ENCODE measurements at regions not wholly inside any gene's neighbourhood (a gene's known extent, or its start where the extent isn't known, plus 50 kb on each side); places are given as distances from the start of the nearest gene placed in this dataset.

GRCh38 chr15:95324656-95325055 is 1005.8 kb upstream of the NR2F2 start:
- no peak overlapping the region for H3K4me3 ChIP-seq (ENCODE audit: low read depth, low read length)
- TF ChIP-seq CTCF (IDR thresholded peaks at IDR 0.05; ENCODE audit: insufficient read depth, low read length, severe bottlenecking), result no peak
- H3K36me3 ChIP-seq (ENCODE audit: control insufficient read depth, insufficient read depth, low read length), result no peaks in the 10 kb centered on the region
- DNase-seq (ENCODE audit: low read depth) (no peak), FAIRE-seq (no peak)
- peaks cover 8% of the 10 kb centered on the region for H3K27me3 ChIP-seq (ENCODE audit: control insufficient read depth, insufficient read depth, low read length)

- TF ChIP-seq CTCF (IDR thresholded peaks at IDR 0.05; ENCODE audit: insufficient read depth, low read length, severe bottlenecking), result no peak
- FAIRE-seq (no peak), DNase-seq (ENCODE audit: low read depth) (no peak)
- Histone ChIP-seq H3K36me3 (ENCODE audit: control insufficient read depth, insufficient read depth, low read length) (no peaks in the 10 kb centered on the region), H3K4me3 (ENCODE audit: low read depth, low read length) (no peak overlapping the region), H3K27me3 (ENCODE audit: control insufficient read depth, insufficient read depth, low read length) (peaks cover 8% of the 10 kb centered on the region)
These were observed 1004.6 kb upstream of the NR2F2 start for GRCh38 chr15:95325763-95326404.

- no peak for FAIRE-seq
- H3K4me3 ChIP-seq (ENCODE audit: low read depth, low read length), result no peak overlapping the region
- peaks cover 8% of the 10 kb centered on the region for H3K27me3 ChIP-seq (ENCODE audit: control insufficient read depth, insufficient read depth, low read length)
- no peak for TF ChIP-seq CTCF (IDR thresholded peaks at IDR 0.05; ENCODE audit: insufficient read depth, low read length, severe bottlenecking)
- no peaks in the 10 kb centered on the region for H3K36me3 ChIP-seq (ENCODE audit: control insufficient read depth, insufficient read depth, low read length)
- DNase-seq (ENCODE audit: low read depth), result no peak
These were observed 1003.9 kb upstream of the NR2F2 start for GRCh38 chr15:95326431-95327182.

GRCh38 chr15:95327183-95327525 is 1003.3 kb upstream of the NR2F2 start:
- Histone ChIP-seq H3K36me3 (ENCODE audit: control insufficient read depth, insufficient read depth, low read length) (no peaks in the 10 kb centered on the region), H3K4me3 (ENCODE audit: low read depth, low read length) (no peak overlapping the region), H3K27me3 (ENCODE audit: control insufficient read depth, insufficient read depth, low read length) (peaks cover 8% of the 10 kb centered on the region)
- DNase-seq (ENCODE audit: low read depth), result no peak
- TF ChIP-seq CTCF (IDR thresholded peaks at IDR 0.05; ENCODE audit: insufficient read depth, low read length, severe bottlenecking), result no peak
- no peak for FAIRE-seq

GRCh38 chr15:95327661-95328060 is 1002.8 kb upstream of the NR2F2 start:
- H3K36me3 ChIP-seq (ENCODE audit: control insufficient read depth, insufficient read depth, low read length), result no peaks in the 10 kb centered on the region
- no peak overlapping the region for H3K4me3 ChIP-seq (ENCODE audit: low read depth, low read length)
- TF ChIP-seq CTCF (IDR thresholded peaks at IDR 0.05; ENCODE audit: insufficient read depth, low read length, severe bottlenecking), result no peak
- no peak for FAIRE-seq
- no peak for DNase-seq (ENCODE audit: low read depth)
- H3K27me3 ChIP-seq (ENCODE audit: control insufficient read depth, insufficient read depth, low read length), result peaks cover 8% of the 10 kb centered on the region
